Endothelial cell of umbilical vein (primary cell): ENCODE measurements at regions not wholly inside any gene's neighbourhood (a gene's known extent, or its start where the extent isn't known, plus 50 kb on each side); places are given as distances from the start of the nearest gene placed in this dataset.

ENCODE experiments used
- BruUV-seq: library from RNA; stranded (reverse); fragments of 400-500 nt; replicated peaks from 2 replicates; lab custom pipeline; 2021; lab: Mats Ljungman, UMichigan
- CTCF ChIA-PET: fragments of 300-600, 350-600 bp; sonication (Branson Sonifier 250); formaldehyde crosslinking; loops from one replicate; lab custom pipeline; 2021; ENCODE audit warnings: antibody characterized with exemption, inconsistent platforms; lab: Charles Lee
- POLR2A ChIA-PET: fragments of 300-600, 350-600 bp; sonication (Branson Sonifier 250); formaldehyde crosslinking; loops from one replicate; lab custom pipeline; 2021; ENCODE audit warnings: antibody characterized with exemption, inconsistent platforms; lab: Charles Lee
- DNase-seq: peaks from one replicate; pipeline ENCODE4 v3.0.0-alpha.2; 2011; ENCODE audit warnings: low read depth, low spot score
- FAIRE-seq: peaks from 2 replicates; lab custom pipeline; 2011; peaks lifted over from hg19 to GRCh38; lab: Jason Lieb, UNC
- H2AFZ ChIP-seq: 2 replicates; pipeline ENCODE4 v1.6.0; 2012; ENCODE audit warnings: low read depth, low read length, control low read depth, inconsistent platforms
- H3K27ac ChIP-seq: 2 replicates; pipeline ENCODE4 v1.5.1; 2011; ENCODE audit warnings: low read depth, mild to moderate bottlenecking, control low read depth, low read length, moderate library complexity; ENCODE audit not compliant: insufficient read depth
- H3K27me3 ChIP-seq, 2 experiments: 2 replicates each; pipeline versions ENCODE4 v1.6.0 to v1.6.1; 2011; ENCODE audit warnings: low read length in 2 of 2, mixed read lengths in 1 of 2; ENCODE audit not compliant: control insufficient read depth in 2 of 2, insufficient read depth in 2 of 2
- H3K36me3 ChIP-seq, 2 experiments: 2 replicates in 1 of 2; 3 replicates in 1 of 2; pipeline ENCODE4 v1.5.1; 2011; ENCODE audit warnings: low read length in 2 of 2, mild to moderate bottlenecking in 1 of 2, moderate library complexity in 1 of 2; ENCODE audit not compliant: control insufficient read depth in 2 of 2, insufficient read depth in 2 of 2; ENCODE audit errors: extremely low read depth in 1 of 2
- H3K4me1 ChIP-seq: 3 replicates; pipeline ENCODE4 v1.5.1; 2011; ENCODE audit warnings: mild to moderate bottlenecking, low read length; ENCODE audit not compliant: control insufficient read depth, insufficient read depth; ENCODE audit errors: extremely low read depth
- H3K4me2 ChIP-seq: 2 replicates; pipeline ENCODE4 v1.6.1; 2011; ENCODE audit warnings: low read length, control low read depth, mixed read lengths; ENCODE audit not compliant: insufficient read depth
- H3K4me3 ChIP-seq, 3 experiments: fragments of 200-600 bp in 1 of 3; sonication (generic), shearing (Covaris generic) in 1 of 3; replicated peaks in 1 of 3; 2 replicates each; pipeline ENCODE4 v1.5.1; 2011 to 2016; ENCODE audit warnings: control low read depth in 3 of 3, low read length in 3 of 3, mild to moderate bottlenecking in 2 of 3, inconsistent platforms in 1 of 3, low read depth in 1 of 3, moderate library complexity in 1 of 3; ENCODE audit not compliant: insufficient read depth in 1 of 3
- H3K79me2 ChIP-seq: 2 replicates; pipeline ENCODE4 v1.6.0; 2012; ENCODE audit warnings: low read length, inconsistent platforms; ENCODE audit not compliant: control insufficient read depth, insufficient read depth
- H3K9ac ChIP-seq: replicated peaks from 2 replicates; pipeline ENCODE3; 2011; ENCODE audit warnings: low read length, control low read depth; ENCODE audit not compliant: insufficient read depth; ENCODE audit errors: extremely low read depth
- H3K9me1 ChIP-seq: replicated peaks from 3 replicates; pipeline ENCODE4 v1.6.0; 2011; ENCODE audit warnings: mild to moderate bottlenecking, low read length; ENCODE audit not compliant: control insufficient read depth, insufficient read depth; ENCODE audit errors: extremely low read depth
- H3K9me3 ChIP-seq: replicated peaks from 2 replicates; pipeline ENCODE4 v1.5.1; 2012; ENCODE audit warnings: low read length, inconsistent platforms; ENCODE audit not compliant: control insufficient read depth, insufficient read depth
- H4K20me1 ChIP-seq: replicated peaks from 2 replicates; pipeline ENCODE3; 2011; ENCODE audit warnings: mild to moderate bottlenecking, low read length; ENCODE audit not compliant: control insufficient read depth, insufficient read depth; ENCODE audit errors: extremely low read depth
- EZH2 ChIP-seq: IDR thresholded peaks from 2 replicates; pipeline ENCODE4 v1.6.1; 2012; ENCODE audit warnings: borderline replicate concordance, low read depth, mild to moderate bottlenecking, moderate library complexity, low read length, inconsistent platforms; ENCODE audit not compliant: severe bottlenecking
- FOS ChIP-seq: IDR thresholded peaks from 2 replicates; pipeline ENCODE4 v1.6.1; 2011; ENCODE audit warnings: mild to moderate bottlenecking, low read length, moderate library complexity, borderline replicate concordance; ENCODE audit not compliant: insufficient read depth
- GATA2 ChIP-seq: IDR thresholded peaks from 2 replicates; pipeline ENCODE4 v1.7.0; 2011; ENCODE audit warnings: low read depth, mild to moderate bottlenecking, moderate library complexity, mixed read lengths, low read length; ENCODE audit not compliant: insufficient read length, insufficient read depth
- JUN ChIP-seq: IDR thresholded peaks from 2 replicates; pipeline ENCODE4 v1.6.1; 2011; ENCODE audit warnings: borderline replicate concordance, low read depth; ENCODE audit not compliant: insufficient read length, insufficient read depth
- MYC ChIP-seq: IDR thresholded peaks from one replicate; pipeline ENCODE4 v1.6.1; 2011; ENCODE audit warnings: mild to moderate bottlenecking, low read depth, low read length
- POLR2A ChIP-seq: IDR thresholded peaks from 2 replicates; pipeline ENCODE4 v1.6.1; 2012; ENCODE audit warnings: low read depth, mild to moderate bottlenecking, control low read depth, low read length
- POLR2AphosphoS5 ChIP-seq: IDR thresholded peaks from 2 replicates; pipeline ENCODE4 v1.6.1; 2012; ENCODE audit warnings: low read depth, mild to moderate bottlenecking, control low read depth, low read length, moderate library complexity; ENCODE audit not compliant: insufficient read depth
- dilution Hi-C: fragments of 300-500 bp; cut with MboI; formaldehyde crosslinking; loops from one replicate; pipeline ENCODE4 v1.15.0; 2019; ENCODE audit warnings: low sequenced_read_pairs; ENCODE audit not compliant: extremely low pct_ligation_motif_present
- intact Hi-C: fragments of 100-400 bp; cut with micrococcal nuclease; formaldehyde crosslinking; loops from one replicate; pipeline ENCODE4 v1.10.0; 2022
- TF ChIP-seq, protein P1 (sequence below): IDR thresholded peaks from 2 replicates; pipeline ENCODE4 v1.6.1; 2011; ENCODE audit not compliant: insufficient read depth, insufficient read length
- TF ChIP-seq, protein P2 (sequence below), 2 donors: IDR thresholded peaks; 1 replicate in 1 of 2; 2 replicates in 1 of 2; pipeline ENCODE4 v1.5.1; 2011; ENCODE audit warnings: low read length in 2 of 2, mild to moderate bottlenecking in 2 of 2, moderate library complexity in 2 of 2, control low read depth in 1 of 2, inconsistent platforms in 1 of 2, low read depth in 1 of 2; ENCODE audit not compliant: insufficient read depth in 1 of 2; ENCODE audit errors: extremely low read depth in 1 of 2

DNA sequence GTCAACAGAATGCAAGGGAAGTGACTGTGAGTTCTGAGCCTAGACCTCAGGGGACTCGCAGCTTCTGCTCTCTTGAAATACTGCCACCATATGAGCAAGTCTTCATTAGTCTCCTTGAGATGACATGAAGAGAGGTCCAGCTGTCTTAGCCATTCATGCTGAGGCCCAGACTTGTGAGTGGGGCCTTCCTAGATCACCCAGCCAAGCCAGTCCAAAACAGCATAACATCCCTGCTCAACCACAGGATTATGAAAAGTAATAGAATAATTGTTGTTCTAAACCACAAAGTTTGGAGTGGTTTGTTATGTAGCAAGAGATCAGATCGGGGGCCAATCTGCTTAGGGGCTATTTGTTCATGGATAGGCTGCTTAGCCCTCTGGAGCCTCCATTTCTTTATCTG is 54.9 kb upstream of the HTATIP2 start:
- H3K4me1 ChIP-seq: no peaks in the 10 kb centered on the region
- BruUV-seq: no TSS peak
- H4K20me1 ChIP-seq: no peaks in the 10 kb centered on the region
- no peak for DNase-seq
- TF ChIP-seq FOS (no peak), POLR2AphosphoS5 (no peak)
- TF ChIP-seq, protein P1, sequence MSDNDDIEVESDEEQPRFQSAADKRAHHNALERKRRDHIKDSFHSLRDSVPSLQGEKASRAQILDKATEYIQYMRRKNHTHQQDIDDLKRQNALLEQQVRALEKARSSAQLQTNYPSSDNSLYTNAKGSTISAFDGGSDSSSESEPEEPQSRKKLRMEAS: no peak
- TF ChIP-seq, protein P2, sequence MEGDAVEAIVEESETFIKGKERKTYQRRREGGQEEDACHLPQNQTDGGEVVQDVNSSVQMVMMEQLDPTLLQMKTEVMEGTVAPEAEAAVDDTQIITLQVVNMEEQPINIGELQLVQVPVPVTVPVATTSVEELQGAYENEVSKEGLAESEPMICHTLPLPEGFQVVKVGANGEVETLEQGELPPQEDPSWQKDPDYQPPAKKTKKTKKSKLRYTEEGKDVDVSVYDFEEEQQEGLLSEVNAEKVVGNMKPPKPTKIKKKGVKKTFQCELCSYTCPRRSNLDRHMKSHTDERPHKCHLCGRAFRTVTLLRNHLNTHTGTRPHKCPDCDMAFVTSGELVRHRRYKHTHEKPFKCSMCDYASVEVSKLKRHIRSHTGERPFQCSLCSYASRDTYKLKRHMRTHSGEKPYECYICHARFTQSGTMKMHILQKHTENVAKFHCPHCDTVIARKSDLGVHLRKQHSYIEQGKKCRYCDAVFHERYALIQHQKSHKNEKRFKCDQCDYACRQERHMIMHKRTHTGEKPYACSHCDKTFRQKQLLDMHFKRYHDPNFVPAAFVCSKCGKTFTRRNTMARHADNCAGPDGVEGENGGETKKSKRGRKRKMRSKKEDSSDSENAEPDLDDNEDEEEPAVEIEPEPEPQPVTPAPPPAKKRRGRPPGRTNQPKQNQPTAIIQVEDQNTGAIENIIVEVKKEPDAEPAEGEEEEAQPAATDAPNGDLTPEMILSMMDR (IDR thresholded peaks at IDR 0.05; ENCODE audit: extremely low read depth in 1 of 2, insufficient read depth in 1 of 2, low read depth in 1 of 2, low read length in 2 of 2): no peak
- no peaks in the 10 kb centered on the region for H3K79me2 ChIP-seq
- ChIA-PET POLR2A (no interaction called here), CTCF (interaction anchor here (0.7 to 1.2 kb wide), 2 partner anchors 15 to 28 kb away, joined by 3 to 4 read pairs; no protein-coding TSS in a partner anchor)
- H3K36me3 ChIP-seq: no peaks in the 10 kb centered on the region
- no peak for FAIRE-seq
- H3K9me3 ChIP-seq: no peaks in the 10 kb centered on the region
- H3K27me3 ChIP-seq: peaks cover 6 to 10% of the 10 kb centered on the region in 2 experiments
- no peak overlapping the region for H3K27ac ChIP-seq
- H3K9ac ChIP-seq: no peak overlapping the region
- H3K4me3 ChIP-seq: no peak overlapping the region
- no peak overlapping the region for H2AFZ ChIP-seq
- dilution Hi-C loops: no loop called here
- intact Hi-C loops: no loop called here
- no peak overlapping the region for H3K4me2 ChIP-seq
- H3K9me1 ChIP-seq: no peaks in the 10 kb centered on the region

DNA sequence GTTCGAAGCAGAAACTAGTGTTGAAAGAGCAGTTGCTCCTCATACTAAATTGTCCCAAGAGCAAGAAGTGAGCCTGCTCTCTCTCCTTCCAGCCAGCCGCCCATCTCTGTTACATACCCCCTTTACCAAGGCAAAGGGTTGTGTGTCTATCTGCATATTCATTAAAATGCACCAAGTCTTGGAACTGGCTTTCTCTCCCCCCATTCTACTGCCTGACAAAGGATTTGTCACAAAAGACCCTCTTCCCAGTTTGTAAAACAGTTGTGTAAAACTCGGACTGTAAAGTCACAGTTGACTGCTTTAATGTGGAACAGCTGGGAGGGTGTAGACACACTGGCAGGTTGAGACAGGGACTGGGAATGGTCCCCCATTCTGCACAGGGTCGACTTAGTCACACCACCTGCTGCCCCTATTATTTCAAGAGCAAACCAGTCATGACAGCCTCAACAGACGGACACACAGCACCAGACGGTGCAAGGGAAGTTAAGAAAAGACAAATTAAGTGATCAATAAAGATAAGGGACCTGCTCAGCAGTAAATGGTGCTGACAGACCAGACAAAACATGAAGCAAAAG is 60.0 kb upstream of the HTATIP2 start:
- Histone ChIP-seq H3K4me2 (no peak overlapping the region), H3K27ac (no peak overlapping the region), H3K36me3 (no peaks in the 10 kb centered on the region), H3K27me3 (peaks cover 2% of the 10 kb centered on the region in 2 experiments), H2AFZ (no peak overlapping the region), H3K79me2 (no peaks in the 10 kb centered on the region), H3K4me1 (no peaks in the 10 kb centered on the region), H3K9ac (no peak overlapping the region), H3K9me3 (no peaks in the 10 kb centered on the region), H3K9me1 (no peaks in the 10 kb centered on the region), H4K20me1 (no peaks in the 10 kb centered on the region), H3K4me3 (no peak overlapping the region)
- intact Hi-C loops: no loop called here
- no TSS peak for BruUV-seq
- no peak for DNase-seq
- TF ChIP-seq GATA2: no peak
- no peak for TF ChIP-seq EZH2
- TF ChIP-seq, protein P1: no peak
- TF ChIP-seq POLR2AphosphoS5: no peak
- TF ChIP-seq, protein P2 (IDR thresholded peaks at IDR 0.05; ENCODE audit: extremely low read depth in 1 of 2, insufficient read depth in 1 of 2, low read depth in 1 of 2, low read length in 2 of 2): no peak
- no peak for TF ChIP-seq JUN
- TF ChIP-seq MYC: no peak
- no peak for TF ChIP-seq FOS
- TF ChIP-seq POLR2A: no peak
- dilution Hi-C loops: no loop called here
- no peak for FAIRE-seq
- ChIA-PET POLR2A (no interaction called here), CTCF (interaction anchor here (1.6 kb wide), 1 partner anchor 9 kb away, joined by 3 read pairs; no protein-coding TSS in a partner anchor)
